ENCODE measurements at regions not wholly inside any gene's neighbourhood (a gene's known extent, or its start where the extent isn't known, plus 50 kb on each side); places are given as distances from the start of the nearest gene placed in this dataset.

DNA sequence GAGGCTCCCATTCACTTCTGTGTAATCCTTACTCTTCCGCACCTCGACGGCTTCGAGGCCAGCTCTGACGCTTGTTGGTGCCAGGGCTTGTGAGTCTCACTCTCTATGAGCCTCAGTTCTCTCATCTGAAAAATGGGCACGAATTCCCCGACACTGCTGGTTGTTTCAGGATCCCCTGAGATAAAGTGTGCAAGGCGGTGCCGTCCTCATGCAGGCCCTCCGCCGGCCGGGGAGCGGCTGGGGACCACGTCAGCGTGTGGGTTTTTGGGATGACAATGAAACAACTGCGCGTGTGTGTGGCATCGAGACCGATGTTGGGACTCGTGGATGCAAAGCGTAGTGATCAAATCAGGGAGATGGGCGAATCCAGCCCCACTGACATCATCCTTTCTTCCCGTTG, 75.6 kb downstream of the FOXL3 start:
- Histone ChIP-seq H3K36me3 (ENCODE audit: control insufficient read depth, insufficient read depth, low read length) (no peaks in the 10 kb centered on the region), H3K27ac (ENCODE audit: low read depth, low read length) (no peak overlapping the region), H3K4me3 (ENCODE audit: low read depth, low read length) (no peak overlapping the region), H3K27me3 (ENCODE audit: control insufficient read depth, insufficient read depth, low read length) (peaks cover 14% of the 10 kb centered on the region; the same call in 1 of the 2 replicates), H3K9me3 (ENCODE audit: control insufficient read depth, insufficient read depth, low read depth, low read length) (no peaks in the 10 kb centered on the region), H3K4me1 (ENCODE audit: control insufficient read depth, insufficient read depth, low read length) (no peaks in the 10 kb centered on the region; the same call in 1 of the 2 replicates), H3K9ac (ENCODE audit: low read length) (no peak overlapping the region)

- no peaks in the 10 kb centered on the region; the same call in 1 of the 2 replicates for H3K4me1 ChIP-seq (ENCODE audit: control insufficient read depth, insufficient read depth, low read length)
These were observed 76.3 kb downstream of the FOXL3 start for GRCh38 chr7:366161-366803.

GRCh38 chr7:367351-367901, 77.5 kb downstream of the FOXL3 start:
- H3K4me1 ChIP-seq (ENCODE audit: control insufficient read depth, insufficient read depth, low read length): no peaks in the 10 kb centered on the region; the same call in 1 of the 2 replicates
- H3K27ac ChIP-seq (ENCODE audit: low read depth, low read length): no peak overlapping the region
- no peak overlapping the region for H3K9ac ChIP-seq (ENCODE audit: low read length)
- no peaks in the 10 kb centered on the region for H3K9me3 ChIP-seq (ENCODE audit: control insufficient read depth, insufficient read depth, low read depth, low read length)
- no peaks in the 10 kb centered on the region for H3K36me3 ChIP-seq (ENCODE audit: control insufficient read depth, insufficient read depth, low read length)
- H3K27me3 ChIP-seq (ENCODE audit: control insufficient read depth, insufficient read depth, low read length): peaks cover 4% of the 10 kb centered on the region; the same call in 1 of the 2 replicates
- no peak overlapping the region for H3K4me3 ChIP-seq (ENCODE audit: low read depth, low read length)

More at GRCh38 chr7:366161-366803, 76.3 kb downstream of the FOXL3 start:
- H3K9me3 ChIP-seq (ENCODE audit: control insufficient read depth, insufficient read depth, low read depth, low read length): no peaks in the 10 kb centered on the region
- no peak overlapping the region for H3K4me3 ChIP-seq (ENCODE audit: low read depth, low read length)
- H3K27ac ChIP-seq (ENCODE audit: low read depth, low read length): no peak overlapping the region
- H3K36me3 ChIP-seq (ENCODE audit: control insufficient read depth, insufficient read depth, low read length): no peaks in the 10 kb centered on the region
- no peak overlapping the region for H3K9ac ChIP-seq (ENCODE audit: low read length)
- H3K27me3 ChIP-seq (ENCODE audit: control insufficient read depth, insufficient read depth, low read length): peaks cover 8% of the 10 kb centered on the region; the same call in 1 of the 2 replicates

DNA sequence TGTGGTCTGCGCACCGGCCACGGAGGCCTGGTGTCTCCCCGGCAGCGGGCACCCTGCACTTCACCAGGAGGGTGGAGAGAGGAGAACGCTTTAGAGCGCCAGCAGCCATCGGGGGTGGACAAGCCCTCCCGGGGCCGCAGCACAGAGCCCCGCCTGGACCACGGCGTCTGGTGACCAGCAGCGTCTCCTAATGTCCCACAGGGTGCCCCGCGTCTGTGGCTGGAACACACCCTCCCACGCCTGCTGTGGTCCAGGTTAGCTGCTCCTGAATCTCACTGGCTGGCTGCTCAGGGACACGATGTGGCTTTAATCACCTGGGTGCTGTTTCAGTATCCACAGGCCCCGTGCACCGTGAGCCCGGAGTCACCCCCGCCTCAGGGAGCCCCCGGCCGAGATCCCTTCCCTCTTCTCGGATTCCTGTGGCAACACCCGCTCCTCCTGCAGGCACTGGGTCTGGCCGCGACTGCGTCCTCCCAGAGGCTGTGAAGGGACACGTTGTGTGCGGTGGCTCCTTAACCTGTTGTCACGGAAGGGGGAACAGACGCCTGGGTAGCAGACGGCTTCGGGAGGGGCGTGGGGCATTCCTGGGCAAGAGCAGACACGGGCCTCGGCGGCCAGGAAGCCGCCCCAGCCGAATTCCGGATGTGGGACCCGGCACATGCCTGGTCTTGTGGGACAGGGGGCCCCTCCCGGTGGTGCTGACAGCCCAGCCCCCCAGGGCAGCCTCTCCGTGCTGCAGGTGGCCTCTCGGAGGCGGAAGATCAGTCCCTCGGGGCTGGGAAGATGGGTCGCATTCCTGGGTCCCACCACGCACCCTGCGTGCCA, 78.9 kb downstream of the FOXL3 start:
- Histone ChIP-seq H3K9ac (ENCODE audit: low read length) (no peak overlapping the region), H3K4me1 (ENCODE audit: control insufficient read depth, insufficient read depth, low read length) (peaks cover 7% of the 10 kb centered on the region; the same call in 1 of the 2 replicates), H3K27ac (ENCODE audit: low read depth, low read length) (no peak overlapping the region)

GRCh38 chr7:369476-370258, 79.7 kb downstream of the FOXL3 start:
- Histone ChIP-seq H3K9ac (ENCODE audit: low read length) (no peak overlapping the region), H3K9me3 (ENCODE audit: control insufficient read depth, insufficient read depth, low read depth, low read length) (no peaks in the 10 kb centered on the region), H3K4me1 (ENCODE audit: control insufficient read depth, insufficient read depth, low read length) (peaks cover 7% of the 10 kb centered on the region; the same call in 1 of the 2 replicates), H3K27ac (ENCODE audit: low read depth, low read length) (no peak overlapping the region), H3K27me3 (ENCODE audit: control insufficient read depth, insufficient read depth, low read length) (peaks cover 4% of the 10 kb centered on the region; the same call in 1 of the 2 replicates), H3K36me3 (ENCODE audit: control insufficient read depth, insufficient read depth, low read length) (no peaks in the 10 kb centered on the region), H3K4me3 (ENCODE audit: low read depth, low read length) (no peak overlapping the region)

More for the DNA sequence above, 78.9 kb downstream of the FOXL3 start:
- Histone ChIP-seq H3K27me3 (ENCODE audit: control insufficient read depth, insufficient read depth, low read length) (no peaks in the 10 kb centered on the region; the same call in 1 of the 2 replicates), H3K9me3 (ENCODE audit: control insufficient read depth, insufficient read depth, low read depth, low read length) (no peaks in the 10 kb centered on the region), H3K36me3 (ENCODE audit: control insufficient read depth, insufficient read depth, low read length) (no peaks in the 10 kb centered on the region), H3K4me3 (ENCODE audit: low read depth, low read length) (no peak overlapping the region)

GRCh38 chr7:370259-370625, 80.3 kb downstream of the FOXL3 start:
- Histone ChIP-seq H3K9me3 (ENCODE audit: control insufficient read depth, insufficient read depth, low read depth, low read length) (no peaks in the 10 kb centered on the region), H3K36me3 (ENCODE audit: control insufficient read depth, insufficient read depth, low read length) (no peaks in the 10 kb centered on the region), H3K27ac (ENCODE audit: low read depth, low read length) (no peak overlapping the region), H3K4me3 (ENCODE audit: low read depth, low read length) (no peak overlapping the region), H3K9ac (ENCODE audit: low read length) (no peak overlapping the region), H3K4me1 (ENCODE audit: control insufficient read depth, insufficient read depth, low read length) (peaks cover 7% of the 10 kb centered on the region; the same call in 1 of the 2 replicates), H3K27me3 (ENCODE audit: control insufficient read depth, insufficient read depth, low read length) (peaks cover 4% of the 10 kb centered on the region; the same call in 1 of the 2 replicates)

DNA sequence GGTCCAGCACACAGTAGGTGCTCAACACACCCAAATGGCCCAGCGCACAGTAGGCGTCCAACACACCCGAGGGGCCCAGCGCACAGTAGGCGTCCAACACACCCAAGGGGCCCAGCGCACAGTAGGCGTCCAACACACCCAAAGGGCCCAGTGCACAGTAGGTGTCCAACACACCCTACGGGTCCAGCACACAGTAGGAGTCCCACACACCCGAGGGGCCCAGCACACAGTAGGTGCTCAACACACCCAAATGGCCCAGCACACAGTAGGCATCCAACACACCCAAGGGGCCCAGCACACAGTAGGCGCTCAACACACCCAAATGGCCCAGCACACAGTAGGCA, 80.8 kb downstream of the FOXL3 start:
- no peak overlapping the region for H3K9ac ChIP-seq (ENCODE audit: low read length)
- no peaks in the 10 kb centered on the region for H3K9me3 ChIP-seq (ENCODE audit: control insufficient read depth, insufficient read depth, low read depth, low read length)
- peaks cover 4% of the 10 kb centered on the region; the same call in 1 of the 2 replicates for H3K27me3 ChIP-seq (ENCODE audit: control insufficient read depth, insufficient read depth, low read length)
- H3K4me3 ChIP-seq (ENCODE audit: low read depth, low read length): no peak overlapping the region
- H3K36me3 ChIP-seq (ENCODE audit: control insufficient read depth, insufficient read depth, low read length): no peaks in the 10 kb centered on the region
- peaks cover 7% of the 10 kb centered on the region; the same call in 1 of the 2 replicates for H3K4me1 ChIP-seq (ENCODE audit: control insufficient read depth, insufficient read depth, low read length)
- H3K27ac ChIP-seq (ENCODE audit: low read depth, low read length): no peak overlapping the region

DNA sequence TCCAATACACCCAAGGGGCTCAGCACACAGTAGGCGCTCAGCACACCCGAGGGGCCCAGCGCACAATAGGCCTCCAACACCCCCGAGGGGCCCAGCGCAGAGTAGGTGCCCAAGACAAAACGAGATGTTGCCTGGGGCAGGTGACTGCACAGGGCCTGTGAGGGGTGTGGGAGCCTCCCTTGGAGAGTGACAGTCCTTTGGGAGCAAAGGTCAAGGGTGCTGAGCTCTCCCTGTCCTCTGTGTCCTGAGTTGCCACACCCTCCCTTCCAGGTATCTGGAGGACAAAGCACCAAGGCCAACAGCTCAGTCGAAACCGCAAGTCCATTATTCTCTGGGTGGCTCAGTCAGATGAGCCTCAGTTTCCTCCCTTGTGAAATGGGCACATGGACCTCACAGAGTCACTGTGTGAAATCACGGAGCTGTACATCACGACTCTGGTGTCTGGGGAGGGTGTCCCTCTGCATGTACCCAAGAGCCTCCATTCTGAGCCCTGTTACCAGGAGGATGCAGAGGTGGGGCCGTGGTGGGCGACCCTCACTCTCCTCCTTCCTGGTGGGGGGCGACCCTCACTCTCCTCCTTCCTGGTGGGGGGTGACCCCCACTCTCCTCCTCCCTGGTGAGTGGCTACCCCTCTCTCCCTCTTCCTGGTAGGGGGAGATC, 81.3 kb downstream of the FOXL3 start:
- Histone ChIP-seq H3K4me1 (ENCODE audit: control insufficient read depth, insufficient read depth, low read length) (peaks cover 7% of the 10 kb centered on the region; the same call in 1 of the 2 replicates), H3K4me3 (ENCODE audit: low read depth, low read length) (no peak overlapping the region), H3K27me3 (ENCODE audit: control insufficient read depth, insufficient read depth, low read length) (peaks cover 4% of the 10 kb centered on the region; the same call in 1 of the 2 replicates)

GRCh38 chr7:371779-372545, 82.0 kb downstream of the FOXL3 start:
- Histone ChIP-seq H3K27me3 (ENCODE audit: control insufficient read depth, insufficient read depth, low read length) (peaks cover 4% of the 10 kb centered on the region; the same call in 1 of the 2 replicates), H3K4me3 (ENCODE audit: low read depth, low read length) (no peak overlapping the region), H3K4me1 (ENCODE audit: control insufficient read depth, insufficient read depth, low read length) (peaks cover 11% of the 10 kb centered on the region; the same call in 1 of the 2 replicates), H3K9me3 (ENCODE audit: control insufficient read depth, insufficient read depth, low read depth, low read length) (no peaks in the 10 kb centered on the region), H3K9ac (ENCODE audit: low read length) (no peak overlapping the region), H3K36me3 (ENCODE audit: control insufficient read depth, insufficient read depth, low read length) (no peaks in the 10 kb centered on the region), H3K27ac (ENCODE audit: low read depth, low read length) (no peak overlapping the region)

More for the DNA sequence above, 81.3 kb downstream of the FOXL3 start:
- H3K36me3 ChIP-seq (ENCODE audit: control insufficient read depth, insufficient read depth, low read length): no peaks in the 10 kb centered on the region
- H3K9me3 ChIP-seq (ENCODE audit: control insufficient read depth, insufficient read depth, low read depth, low read length): no peaks in the 10 kb centered on the region
- no peak overlapping the region for H3K27ac ChIP-seq (ENCODE audit: low read depth, low read length)
- no peak overlapping the region for H3K9ac ChIP-seq (ENCODE audit: low read length)
